Glomerular visceral epithelial cell (primary cell): ENCODE measurements at regions not wholly inside any gene's neighbourhood (a gene's known extent, or its start where the extent isn't known, plus 50 kb on each side); places are given as distances from the start of the nearest gene placed in this dataset.
"Not testable (repeated sequence)": the region's sequence is repeated elsewhere in the genome, so short reads cannot be mapped to it uniquely, and the experiment has no call there.

ENCODE experiments used
- DNase-seq: peaks from one replicate; pipeline ENCODE4 v3.0.0-alpha.2; 2016; ENCODE audit errors: extremely low spot score

GRCh38 chr2:87075054-87075790 lies 53.6 kb upstream of the PLGLB1 start:
- DNase-seq, result not testable (repeated sequence)

- peak; percentile 38 for DNase-seq
Measured at GRCh38 chr2:87075791-87076252, 54.2 kb upstream of the PLGLB1 start.

DNA sequence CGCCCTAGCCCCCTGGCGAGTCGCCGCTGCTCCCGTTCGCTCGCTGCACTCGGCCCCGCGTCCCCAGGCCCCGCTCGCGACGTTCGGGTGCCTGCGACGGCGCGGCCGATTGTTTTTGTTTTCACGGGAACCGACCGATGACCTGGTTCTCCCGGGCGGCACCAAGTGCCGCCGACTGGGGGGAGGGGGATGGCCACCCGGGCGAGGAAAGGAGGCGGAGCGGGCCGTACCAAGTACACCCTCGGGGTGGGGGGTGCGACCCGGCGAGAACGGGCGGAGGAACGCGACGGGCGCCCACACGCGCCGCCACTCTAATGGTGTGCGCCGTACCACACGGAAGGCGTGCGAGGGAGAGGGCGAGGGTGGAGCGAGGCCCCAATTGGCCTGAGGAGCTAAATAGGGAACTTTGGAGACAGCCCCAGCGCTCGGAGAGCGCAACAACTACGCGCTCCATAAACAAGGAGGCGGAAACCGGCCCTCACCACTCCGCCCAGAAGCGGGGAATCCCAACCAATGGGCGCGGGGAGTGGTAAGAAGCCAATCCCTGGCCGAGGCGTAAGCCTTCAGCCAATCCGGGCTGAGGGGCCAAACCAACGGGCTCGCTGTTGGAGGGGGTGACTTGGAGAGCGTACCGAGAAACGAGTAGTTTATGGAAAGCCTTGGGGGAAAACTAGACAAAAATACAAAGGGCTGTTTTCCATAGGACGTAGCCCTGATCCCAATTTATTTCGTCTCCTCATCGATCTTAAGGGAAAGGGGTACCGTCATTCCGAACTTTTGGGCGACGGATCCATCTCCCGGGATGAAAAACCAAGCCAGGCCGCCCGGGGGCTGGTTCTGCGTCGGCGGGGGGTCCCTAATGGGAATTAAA lies 54.8 kb upstream of the PLGLB1 start:
- DNase-seq, result peak; percentile 81

GRCh38 chr2:87077124-87077446 lies 55.4 kb upstream of the PLGLB1 start:
- not testable (repeated sequence) for DNase-seq

DNA sequence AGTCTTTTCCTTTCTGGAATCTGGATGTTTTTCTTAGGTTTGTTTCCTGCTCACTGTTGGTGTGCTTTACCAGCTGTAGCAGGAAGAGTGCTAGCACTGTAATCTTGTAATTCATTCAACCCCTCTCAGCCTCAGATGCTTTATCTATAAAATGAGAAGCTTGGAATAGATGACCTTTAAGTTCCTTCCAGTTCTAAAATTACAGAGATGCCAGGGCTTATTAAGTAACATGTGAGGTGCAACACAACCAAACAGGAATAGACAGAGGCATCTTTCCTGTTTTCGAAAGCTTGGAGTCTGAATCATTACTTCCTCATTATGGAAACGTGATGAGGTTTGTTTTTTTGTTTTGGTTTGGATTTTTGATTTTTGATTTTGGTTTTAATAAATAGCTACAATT lies 60.1 kb upstream of the PLGLB1 start:
- DNase-seq, result not testable (repeated sequence)

- not testable (repeated sequence) for DNase-seq
Measured at GRCh38 chr2:87088079-87088478, 66.4 kb upstream of the PLGLB1 start.

GRCh38 chr2:87089401-87089800 lies 67.8 kb upstream of the PLGLB1 start:
- DNase-seq, result not testable (repeated sequence)

DNA sequence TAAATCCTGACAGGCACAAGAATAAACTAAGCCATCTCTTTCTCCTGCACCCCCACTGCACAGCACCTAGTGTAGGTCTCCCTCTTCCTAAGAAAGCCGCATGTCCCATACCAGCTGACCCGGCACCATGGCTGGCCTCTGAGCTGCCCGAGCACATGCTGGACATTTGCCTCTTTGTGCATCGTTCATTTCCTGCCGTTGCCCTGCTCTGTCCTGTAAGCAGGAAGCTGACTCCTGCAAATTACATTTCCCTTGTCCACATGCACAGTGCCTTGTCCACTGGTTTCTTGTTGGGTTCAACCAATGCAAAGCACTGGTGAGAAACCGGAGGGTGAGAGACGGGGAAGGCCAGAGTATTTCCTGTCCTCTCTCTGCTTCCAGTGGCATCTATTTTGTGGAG lies 71.6 kb upstream of the PLGLB1 start:
- DNase-seq, result not testable (repeated sequence)

DNA sequence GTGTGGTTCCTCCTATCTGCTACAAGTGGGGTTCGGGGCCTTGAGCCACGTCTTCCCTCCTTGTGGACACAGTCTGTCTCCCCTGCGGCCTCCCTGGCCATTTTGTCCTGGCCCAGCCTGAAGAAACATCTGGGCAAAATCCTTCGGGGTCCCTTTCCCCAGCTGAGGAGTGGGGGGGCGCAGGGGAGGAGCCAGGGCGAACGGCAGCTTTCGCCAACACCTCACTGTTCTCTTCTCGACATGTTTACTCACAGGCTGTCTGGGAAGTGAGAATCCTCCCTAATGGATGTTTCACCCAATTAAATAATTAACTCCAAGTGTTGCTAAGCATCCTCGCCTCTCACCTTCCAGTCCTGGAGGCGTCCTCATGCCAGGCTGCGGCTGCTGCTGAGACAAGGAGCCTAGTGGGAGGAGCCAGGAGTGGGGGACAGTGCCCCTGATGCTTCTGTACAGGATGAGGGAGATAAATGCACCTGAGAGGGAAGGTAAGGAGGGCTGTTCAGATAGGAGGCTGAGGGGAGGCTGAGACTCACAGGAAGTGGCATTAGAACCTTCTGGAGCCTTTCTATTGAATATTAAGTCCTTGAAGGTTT lies 72.4 kb upstream of the PLGLB1 start:
- DNase-seq, result not testable (repeated sequence)

- DNase-seq, result not testable (repeated sequence)
Measured at GRCh38 chr2:87095804-87096203, 74.2 kb upstream of the PLGLB1 start.

- not testable (repeated sequence) for DNase-seq
Measured at GRCh38 chr2:87128761-87129553, 107.3 kb upstream of the PLGLB1 start.

DNA sequence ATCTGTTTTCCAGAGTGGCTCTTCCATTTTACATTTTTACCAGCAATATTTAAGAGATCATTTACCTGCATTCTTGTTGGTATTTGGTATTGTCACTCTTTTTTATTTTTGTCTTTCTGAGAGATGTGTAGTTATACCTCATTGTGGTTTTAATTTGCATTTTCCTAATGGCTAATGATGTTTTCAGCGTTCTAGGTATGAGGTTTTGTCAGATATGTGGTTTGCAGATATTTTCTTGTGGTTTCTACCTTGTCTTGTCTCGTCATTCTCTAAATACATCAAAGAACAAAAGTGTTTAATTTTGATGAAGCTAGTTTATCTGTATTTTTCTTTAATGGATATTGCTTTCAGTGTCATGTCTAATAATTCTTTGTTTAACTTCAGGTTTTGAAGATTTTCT lies 110.9 kb upstream of the PLGLB1 start:
- DNase-seq, result not testable (repeated sequence)

DNA sequence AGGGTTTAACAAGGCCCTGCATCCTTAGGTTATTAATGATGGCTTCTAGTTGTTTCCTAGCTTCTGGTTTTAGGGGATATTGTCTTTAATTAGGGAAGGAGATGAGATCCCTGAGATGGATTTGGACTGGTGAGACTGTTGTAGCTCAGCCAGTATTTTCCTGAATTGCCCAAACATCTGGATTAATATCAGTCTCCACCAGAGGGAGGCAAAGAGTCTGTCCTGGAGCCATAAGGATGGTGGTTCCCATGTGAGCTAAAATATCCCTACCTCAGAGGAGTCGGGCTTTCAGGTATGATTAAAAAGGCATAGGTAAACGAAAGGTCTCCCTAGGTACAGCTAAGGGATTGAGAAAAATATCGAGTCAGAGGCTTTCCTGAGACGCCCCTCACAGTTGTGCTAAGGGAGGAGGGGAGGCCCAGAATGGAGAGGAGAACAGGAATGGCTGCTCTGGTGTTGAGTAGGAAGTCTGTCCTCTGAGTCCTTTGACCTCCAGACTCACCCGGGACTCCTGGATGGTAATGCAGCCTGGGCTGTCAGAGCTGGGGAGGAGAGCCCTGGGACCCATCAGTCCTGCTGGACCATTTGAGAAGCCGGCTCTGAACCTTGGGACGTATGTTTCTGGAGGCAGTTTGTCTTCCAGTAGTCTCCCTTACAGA lies 130.3 kb upstream of the PLGLB1 start:
- not testable (repeated sequence) for DNase-seq

DNA sequence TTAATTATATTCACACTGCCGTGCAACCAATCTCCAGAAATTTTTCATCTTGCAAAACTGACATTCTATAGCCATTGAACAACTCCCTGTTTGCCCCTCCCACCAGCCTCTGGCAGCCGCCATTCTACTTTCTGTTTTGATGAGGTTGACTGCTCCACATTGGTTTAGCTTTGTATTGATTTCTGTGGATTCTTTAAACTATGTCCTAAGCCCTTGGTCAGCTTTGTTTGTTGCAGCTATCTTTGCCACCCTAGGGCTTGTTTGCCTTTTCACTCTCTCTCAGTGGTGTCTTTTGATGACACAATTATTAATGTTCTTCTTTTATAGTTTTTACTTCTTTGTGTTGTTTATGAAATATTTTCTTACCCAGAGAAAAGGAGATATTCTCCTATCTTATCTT lies 152.8 kb upstream of the PLGLB1 start:
- not testable (repeated sequence) for DNase-seq

GRCh38 chr2:87183373-87183772 lies 161.7 kb upstream of the PLGLB1 start:
- not testable (repeated sequence) for DNase-seq

GRCh38 chr2:87184260-87184659 lies 162.6 kb upstream of the PLGLB1 start:
- DNase-seq, result not testable (repeated sequence)

DNA sequence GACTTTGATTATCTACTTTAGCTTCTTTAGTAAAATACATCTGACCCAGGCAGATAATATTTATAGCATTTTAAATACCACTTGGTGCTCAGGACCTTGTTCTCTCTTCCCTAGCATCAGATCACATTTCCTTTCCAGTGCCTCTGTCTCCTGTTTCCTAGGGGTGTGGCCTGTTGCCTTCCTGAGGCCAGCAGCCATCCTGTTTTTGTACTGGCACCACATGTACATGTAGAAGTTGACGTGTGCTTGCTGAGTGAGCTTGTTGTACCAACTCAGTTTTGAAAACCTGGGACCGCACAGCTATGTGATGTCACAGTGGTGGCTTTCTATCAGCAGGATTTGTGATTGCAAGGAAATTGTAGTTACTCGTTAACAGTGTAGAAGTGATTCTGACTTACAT lies 167.6 kb upstream of the PLGLB1 start:
- not testable (repeated sequence) for DNase-seq

DNA sequence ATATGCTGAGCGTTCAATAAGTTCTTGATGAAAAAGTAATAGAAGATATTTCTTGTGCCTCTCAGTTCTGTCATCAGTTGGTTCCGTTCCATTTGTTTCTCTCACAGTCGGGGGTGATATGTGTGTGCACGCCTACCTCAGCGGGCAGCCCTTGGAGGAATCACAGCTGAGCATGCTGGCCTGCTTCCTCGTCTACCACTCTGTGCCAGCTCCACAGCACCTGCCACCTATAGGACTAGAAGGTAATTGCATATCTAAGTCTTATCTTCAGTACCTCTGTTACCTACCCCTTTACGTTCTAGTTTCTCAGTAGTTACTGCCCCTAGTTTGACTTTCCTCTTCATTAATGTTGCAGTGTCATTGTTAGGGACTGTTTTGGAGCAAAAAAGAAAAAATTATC lies 171.7 kb upstream of the PLGLB1 start:
- not testable (repeated sequence) for DNase-seq

GRCh38 chr2:87194254-87194999 lies 172.8 kb upstream of the PLGLB1 start:
- DNase-seq, result not testable (repeated sequence)

- DNase-seq, result not testable (repeated sequence)
Measured at GRCh38 chr2:87196720-87197388, 175.2 kb upstream of the PLGLB1 start.
